ENCODE measurements at regions not wholly inside any gene's neighbourhood (a gene's known extent, or its start where the extent isn't known, plus 50 kb on each side); places are given as distances from the start of the nearest gene placed in this dataset.

DNA sequence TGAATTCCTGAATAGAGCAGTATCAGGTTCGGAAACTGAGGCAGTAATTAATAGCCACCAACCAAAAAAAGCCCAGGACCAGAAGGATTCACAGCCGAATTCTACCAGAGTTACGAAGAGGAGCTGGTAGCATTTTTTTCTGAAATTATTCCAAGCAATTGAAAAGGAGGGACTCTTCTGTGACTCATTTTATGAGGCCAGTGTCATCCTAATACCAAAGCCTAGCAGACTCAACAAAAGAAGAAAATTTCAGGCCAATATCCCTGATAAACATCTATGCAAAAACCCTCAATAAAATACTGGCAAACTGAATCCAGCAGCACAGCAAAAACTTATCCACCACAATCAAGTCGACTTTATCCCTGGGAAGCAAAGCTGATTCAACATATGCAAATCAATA, 202.3 kb upstream of the SLC16A7 start:
- H3K4me1 ChIP-seq (ENCODE audit: control insufficient read depth in 1 of 2, insufficient read depth in 2 of 2, low read length in 2 of 2), result no peaks in the 10 kb centered on the region
- no peak overlapping the region for H3K4me3 ChIP-seq (replicated peaks in 1 of 2; ENCODE audit: low read depth in 1 of 2, low read length in 2 of 2)
- no peak overlapping the region for H2AFZ ChIP-seq (ENCODE audit: low read depth, low read length, poor library complexity, severe bottlenecking)
- RAD21 ChIA-PET (ENCODE audit: low non-redundant PET in 1 of 2, low total read pairs in 2 of 2, uncharacterized antibody in 2 of 2, unreplicated experiment in 2 of 2), result no interaction called here
- H3K36me3 ChIP-seq (ENCODE audit: control insufficient read depth in 1 of 2, insufficient read depth in 2 of 2, low read length in 2 of 2), result no peaks in the 10 kb centered on the region
- no peak overlapping the region for H3K27ac ChIP-seq (ENCODE audit: low read depth, low read length)
- DNase-seq (ENCODE audit: low read depth, low spot score) (no peak), ATAC-seq (no peak)
- TF ChIP-seq ZNF274 (IDR thresholded peaks at IDR 0.05; ENCODE audit: low read depth, low read length) (no peak), TCF7L2 (IDR thresholded peaks at IDR 0.05; ENCODE audit: borderline replicate concordance, extremely low read depth, insufficient read depth, insufficient read length) (no peak), EZH2 (IDR thresholded peaks at IDR 0.05) (no peak), FOSL1 (IDR thresholded peaks at IDR 0.05; ENCODE audit: low read depth) (no peak), POLR2AphosphoS5 (IDR thresholded peaks at IDR 0.05; ENCODE audit: low read depth, low read length) (no peak), EGR1 (IDR thresholded peaks at IDR 0.05; ENCODE audit: low read depth) (no peak), CBX3 (IDR thresholded peaks at IDR 0.05; ENCODE audit: low read depth) (no peak), EZH2phosphoT487 (IDR thresholded peaks at IDR 0.05; ENCODE audit: borderline replicate concordance) (no peak), CEBPB (IDR thresholded peaks at IDR 0.05; ENCODE audit: low read depth) (no peak), YY1 (IDR thresholded peaks at IDR 0.05; ENCODE audit: extremely low read depth, insufficient replicate concordance, low read depth, low read length) (no peak), RAD21 (IDR thresholded peaks at IDR 0.05; ENCODE audit: low read depth) (no peak), SIN3A (IDR thresholded peaks at IDR 0.05; ENCODE audit: low read depth) (no peak), SRF (IDR thresholded peaks at IDR 0.05; ENCODE audit: low read depth) (no peak), ZFX (IDR thresholded peaks at IDR 0.05) (no peak), SP1 (IDR thresholded peaks at IDR 0.05; ENCODE audit: low read depth) (no peak)
- TF ChIP-seq, protein P1, sequence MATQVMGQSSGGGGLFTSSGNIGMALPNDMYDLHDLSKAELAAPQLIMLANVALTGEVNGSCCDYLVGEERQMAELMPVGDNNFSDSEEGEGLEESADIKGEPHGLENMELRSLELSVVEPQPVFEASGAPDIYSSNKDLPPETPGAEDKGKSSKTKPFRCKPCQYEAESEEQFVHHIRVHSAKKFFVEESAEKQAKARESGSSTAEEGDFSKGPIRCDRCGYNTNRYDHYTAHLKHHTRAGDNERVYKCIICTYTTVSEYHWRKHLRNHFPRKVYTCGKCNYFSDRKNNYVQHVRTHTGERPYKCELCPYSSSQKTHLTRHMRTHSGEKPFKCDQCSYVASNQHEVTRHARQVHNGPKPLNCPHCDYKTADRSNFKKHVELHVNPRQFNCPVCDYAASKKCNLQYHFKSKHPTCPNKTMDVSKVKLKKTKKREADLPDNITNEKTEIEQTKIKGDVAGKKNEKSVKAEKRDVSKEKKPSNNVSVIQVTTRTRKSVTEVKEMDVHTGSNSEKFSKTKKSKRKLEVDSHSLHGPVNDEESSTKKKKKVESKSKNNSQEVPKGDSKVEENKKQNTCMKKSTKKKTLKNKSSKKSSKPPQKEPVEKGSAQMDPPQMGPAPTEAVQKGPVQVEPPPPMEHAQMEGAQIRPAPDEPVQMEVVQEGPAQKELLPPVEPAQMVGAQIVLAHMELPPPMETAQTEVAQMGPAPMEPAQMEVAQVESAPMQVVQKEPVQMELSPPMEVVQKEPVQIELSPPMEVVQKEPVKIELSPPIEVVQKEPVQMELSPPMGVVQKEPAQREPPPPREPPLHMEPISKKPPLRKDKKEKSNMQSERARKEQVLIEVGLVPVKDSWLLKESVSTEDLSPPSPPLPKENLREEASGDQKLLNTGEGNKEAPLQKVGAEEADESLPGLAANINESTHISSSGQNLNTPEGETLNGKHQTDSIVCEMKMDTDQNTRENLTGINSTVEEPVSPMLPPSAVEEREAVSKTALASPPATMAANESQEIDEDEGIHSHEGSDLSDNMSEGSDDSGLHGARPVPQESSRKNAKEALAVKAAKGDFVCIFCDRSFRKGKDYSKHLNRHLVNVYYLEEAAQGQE (IDR thresholded peaks at IDR 0.05; ENCODE audit: low read depth), result no peak
- TF ChIP-seq, protein P2, sequence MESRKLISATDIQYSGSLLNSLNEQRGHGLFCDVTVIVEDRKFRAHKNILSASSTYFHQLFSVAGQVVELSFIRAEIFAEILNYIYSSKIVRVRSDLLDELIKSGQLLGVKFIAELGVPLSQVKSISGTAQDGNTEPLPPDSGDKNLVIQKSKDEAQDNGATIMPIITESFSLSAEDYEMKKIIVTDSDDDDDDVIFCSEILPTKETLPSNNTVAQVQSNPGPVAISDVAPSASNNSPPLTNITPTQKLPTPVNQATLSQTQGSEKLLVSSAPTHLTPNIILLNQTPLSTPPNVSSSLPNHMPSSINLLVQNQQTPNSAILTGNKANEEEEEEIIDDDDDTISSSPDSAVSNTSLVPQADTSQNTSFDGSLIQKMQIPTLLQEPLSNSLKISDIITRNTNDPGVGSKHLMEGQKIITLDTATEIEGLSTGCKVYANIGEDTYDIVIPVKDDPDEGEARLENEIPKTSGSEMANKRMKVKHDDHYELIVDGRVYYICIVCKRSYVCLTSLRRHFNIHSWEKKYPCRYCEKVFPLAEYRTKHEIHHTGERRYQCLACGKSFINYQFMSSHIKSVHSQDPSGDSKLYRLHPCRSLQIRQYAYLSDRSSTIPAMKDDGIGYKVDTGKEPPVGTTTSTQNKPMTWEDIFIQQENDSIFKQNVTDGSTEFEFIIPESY (IDR thresholded peaks at IDR 0.05; ENCODE audit: extremely low read depth, insufficient replicate concordance, low read length), result no peak
- TF ChIP-seq, protein P3, sequence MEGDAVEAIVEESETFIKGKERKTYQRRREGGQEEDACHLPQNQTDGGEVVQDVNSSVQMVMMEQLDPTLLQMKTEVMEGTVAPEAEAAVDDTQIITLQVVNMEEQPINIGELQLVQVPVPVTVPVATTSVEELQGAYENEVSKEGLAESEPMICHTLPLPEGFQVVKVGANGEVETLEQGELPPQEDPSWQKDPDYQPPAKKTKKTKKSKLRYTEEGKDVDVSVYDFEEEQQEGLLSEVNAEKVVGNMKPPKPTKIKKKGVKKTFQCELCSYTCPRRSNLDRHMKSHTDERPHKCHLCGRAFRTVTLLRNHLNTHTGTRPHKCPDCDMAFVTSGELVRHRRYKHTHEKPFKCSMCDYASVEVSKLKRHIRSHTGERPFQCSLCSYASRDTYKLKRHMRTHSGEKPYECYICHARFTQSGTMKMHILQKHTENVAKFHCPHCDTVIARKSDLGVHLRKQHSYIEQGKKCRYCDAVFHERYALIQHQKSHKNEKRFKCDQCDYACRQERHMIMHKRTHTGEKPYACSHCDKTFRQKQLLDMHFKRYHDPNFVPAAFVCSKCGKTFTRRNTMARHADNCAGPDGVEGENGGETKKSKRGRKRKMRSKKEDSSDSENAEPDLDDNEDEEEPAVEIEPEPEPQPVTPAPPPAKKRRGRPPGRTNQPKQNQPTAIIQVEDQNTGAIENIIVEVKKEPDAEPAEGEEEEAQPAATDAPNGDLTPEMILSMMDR (IDR thresholded peaks at IDR 0.05 in 2 of 3, conservative IDR thresholded peaks at IDR 0.05 in 1 of 3; ENCODE audit: borderline replicate concordance in 1 of 3, insufficient read depth in 1 of 3, low read depth in 2 of 3, low read length in 2 of 3), result no peak
- TF ChIP-seq, protein P4, sequence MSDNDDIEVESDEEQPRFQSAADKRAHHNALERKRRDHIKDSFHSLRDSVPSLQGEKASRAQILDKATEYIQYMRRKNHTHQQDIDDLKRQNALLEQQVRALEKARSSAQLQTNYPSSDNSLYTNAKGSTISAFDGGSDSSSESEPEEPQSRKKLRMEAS (IDR thresholded peaks at IDR 0.05), result no peak
- no peaks in the 10 kb centered on the region for H4K20me1 ChIP-seq (ENCODE audit: insufficient read depth)
- CTCF ChIA-PET, result no interaction called here
- H3K9me3 ChIP-seq (ENCODE audit: control insufficient read depth in 1 of 2, insufficient read depth in 1 of 2, low read depth in 1 of 2, low read length in 2 of 2), result no peaks in the 10 kb centered on the region
- no peaks in the 10 kb centered on the region for H3K9me2 ChIP-seq (ENCODE audit: insufficient read depth)
- POLR2A ChIA-PET, result no interaction called here
- no peak overlapping the region for H3K4me2 ChIP-seq (ENCODE audit: low read length)
- H3K27me3 ChIP-seq (ENCODE audit: insufficient read depth, low read length), result no peaks in the 10 kb centered on the region
- no TSS peak for BruUV-seq (replicated peaks)
- no peak overlapping the region for H3K9ac ChIP-seq (ENCODE audit: low read length)
- no peaks in the 10 kb centered on the region for H3K79me2 ChIP-seq (ENCODE audit: insufficient read depth, low read length)
- intact Hi-C loops (cut with micrococcal nuclease), result no loop called here
